ENCODE measurements at regions not wholly inside any gene's neighbourhood (a gene's known extent, or its start where the extent isn't known, plus 50 kb on each side); places are given as distances from the start of the nearest gene placed in this dataset.
A peak's percentile ranks its signal among the peaks of the same experiment; 100 is the strongest.

GRCh38 chrX:20529711-20530110 is 263.0 kb upstream of the RPS6KA3 start:
- no peak overlapping the region for H3K27ac ChIP-seq
- TF ChIP-seq, protein P1, sequence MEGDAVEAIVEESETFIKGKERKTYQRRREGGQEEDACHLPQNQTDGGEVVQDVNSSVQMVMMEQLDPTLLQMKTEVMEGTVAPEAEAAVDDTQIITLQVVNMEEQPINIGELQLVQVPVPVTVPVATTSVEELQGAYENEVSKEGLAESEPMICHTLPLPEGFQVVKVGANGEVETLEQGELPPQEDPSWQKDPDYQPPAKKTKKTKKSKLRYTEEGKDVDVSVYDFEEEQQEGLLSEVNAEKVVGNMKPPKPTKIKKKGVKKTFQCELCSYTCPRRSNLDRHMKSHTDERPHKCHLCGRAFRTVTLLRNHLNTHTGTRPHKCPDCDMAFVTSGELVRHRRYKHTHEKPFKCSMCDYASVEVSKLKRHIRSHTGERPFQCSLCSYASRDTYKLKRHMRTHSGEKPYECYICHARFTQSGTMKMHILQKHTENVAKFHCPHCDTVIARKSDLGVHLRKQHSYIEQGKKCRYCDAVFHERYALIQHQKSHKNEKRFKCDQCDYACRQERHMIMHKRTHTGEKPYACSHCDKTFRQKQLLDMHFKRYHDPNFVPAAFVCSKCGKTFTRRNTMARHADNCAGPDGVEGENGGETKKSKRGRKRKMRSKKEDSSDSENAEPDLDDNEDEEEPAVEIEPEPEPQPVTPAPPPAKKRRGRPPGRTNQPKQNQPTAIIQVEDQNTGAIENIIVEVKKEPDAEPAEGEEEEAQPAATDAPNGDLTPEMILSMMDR (conservative IDR thresholded peaks at IDR 0.05) = no peak
- TF ChIP-seq ZFX (IDR thresholded peaks at IDR 0.05) = no peak

DNA sequence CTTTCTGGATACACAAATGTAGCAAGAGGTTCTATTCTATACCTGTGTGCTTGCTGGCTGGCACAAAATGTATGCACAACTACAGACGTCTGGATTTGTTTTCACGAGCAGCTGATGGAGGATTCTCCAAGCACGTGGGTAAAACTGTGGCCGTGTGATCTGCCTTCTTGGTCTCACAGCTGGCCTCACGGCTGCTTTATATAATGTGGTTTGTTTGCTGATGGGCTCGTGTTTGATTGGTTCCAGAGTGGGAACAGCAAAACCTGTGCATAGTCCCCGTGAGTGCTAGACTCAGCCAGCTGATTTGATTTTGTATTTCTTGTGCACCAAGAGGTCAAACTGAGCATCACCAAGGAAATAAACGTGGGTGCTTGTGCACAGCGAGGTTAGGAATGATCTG is 262.6 kb upstream of the RPS6KA3 start:
- H3K27ac ChIP-seq = no peak overlapping the region
- no peak for TF ChIP-seq ZFX (IDR thresholded peaks at IDR 0.05)
- TF ChIP-seq, protein P1 (conservative IDR thresholded peaks at IDR 0.05) = no peak

DNA sequence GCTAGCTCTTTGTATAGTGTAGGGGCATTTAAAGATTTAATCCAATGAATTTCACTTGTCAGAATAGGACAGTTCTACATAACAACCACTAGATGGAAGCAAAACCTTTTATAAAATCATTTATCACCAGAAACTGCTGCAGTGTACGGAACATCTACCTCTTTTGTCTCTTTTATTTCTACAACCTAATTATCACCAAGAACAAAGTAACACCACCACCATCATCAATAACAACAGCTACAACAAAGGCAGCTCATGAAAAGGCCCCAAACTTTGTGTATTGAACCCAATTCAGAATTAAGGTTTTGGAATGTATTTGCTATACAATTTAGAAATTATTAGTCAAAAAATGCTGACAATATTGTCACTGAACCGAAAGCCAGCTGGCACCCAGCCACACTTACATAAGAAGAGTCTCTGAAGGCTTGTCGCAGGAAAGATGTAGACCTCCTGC is 260.9 kb upstream of the RPS6KA3 start:
- no peak overlapping the region for H3K27ac ChIP-seq
- TF ChIP-seq ZFX (IDR thresholded peaks at IDR 0.05) = no peak
- TF ChIP-seq, protein P1 (conservative IDR thresholded peaks at IDR 0.05) = peak; percentile 52

DNA sequence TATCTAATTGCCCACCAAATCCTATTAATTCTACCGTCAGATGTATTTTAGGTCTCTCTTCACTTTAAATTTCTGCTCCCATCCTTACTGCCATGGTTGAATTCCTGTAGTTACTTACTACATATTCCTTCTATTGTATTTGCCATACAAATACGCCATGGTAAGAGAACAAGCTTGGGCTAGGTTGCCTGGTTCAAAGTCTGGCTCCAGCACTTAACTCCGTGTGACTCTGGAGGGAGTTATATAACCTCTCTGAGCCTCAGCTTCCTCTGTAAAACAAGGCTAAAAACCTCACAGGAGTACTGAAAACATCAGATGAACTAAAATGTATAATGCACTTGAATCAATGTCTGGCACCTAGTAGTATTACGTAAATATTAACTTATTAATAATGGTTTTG is 260.3 kb upstream of the RPS6KA3 start:
- TF ChIP-seq, protein P1 (conservative IDR thresholded peaks at IDR 0.05) = no peak
- no peak for TF ChIP-seq ZFX (IDR thresholded peaks at IDR 0.05)
- H3K27ac ChIP-seq = no peak overlapping the region

- TF ChIP-seq ZFX (IDR thresholded peaks at IDR 0.05) = no peak
- TF ChIP-seq, protein P1 (conservative IDR thresholded peaks at IDR 0.05) = no peak
- H3K27ac ChIP-seq = no peak overlapping the region
These were observed 257.1 kb upstream of the RPS6KA3 start for GRCh38 chrX:20523626-20524312.

- no peak overlapping the region for H3K27ac ChIP-seq
- TF ChIP-seq, protein P1 (conservative IDR thresholded peaks at IDR 0.05) = no peak
- TF ChIP-seq ZFX (IDR thresholded peaks at IDR 0.05) = no peak
These were observed 255.7 kb upstream of the RPS6KA3 start for GRCh38 chrX:20522420-20522819.

- H3K27ac ChIP-seq = no peak overlapping the region
- TF ChIP-seq, protein P1 (conservative IDR thresholded peaks at IDR 0.05) = no peak
- TF ChIP-seq ZFX (IDR thresholded peaks at IDR 0.05) = no peak
These were observed 254.5 kb upstream of the RPS6KA3 start for GRCh38 chrX:20521222-20521621.
